Duodenal mucosa (tissue), 2 donors: ENCODE measurements at regions not wholly inside any gene's neighbourhood (a gene's known extent, or its start where the extent isn't known, plus 50 kb on each side); places are given as distances from the start of the nearest gene placed in this dataset.

Experiments used
- H3K27ac ChIP-seq: one replicate; pipeline ENCODE4 v1.7.0; 2013; ENCODE audit warnings: low read depth, low read length
- H3K27me3 ChIP-seq, 2 donors: one replicate each; pipeline ENCODE4 v1.7.0; 2013; ENCODE audit warnings: low read length in 2 of 2, control low read depth in 1 of 2; ENCODE audit not compliant: insufficient read depth in 2 of 2, control insufficient read depth in 1 of 2
- H3K36me3 ChIP-seq, 2 donors: one replicate each; pipeline ENCODE4 v1.7.0; 2013; ENCODE audit warnings: low read length in 2 of 2, control low read depth in 1 of 2; ENCODE audit not compliant: insufficient read depth in 2 of 2, control insufficient read depth in 1 of 2
- H3K4me1 ChIP-seq, 2 donors: one replicate each; pipeline ENCODE4 v1.7.0; 2013; ENCODE audit warnings: low read length in 2 of 2, control low read depth in 1 of 2; ENCODE audit not compliant: insufficient read depth in 2 of 2, control insufficient read depth in 1 of 2
- H3K4me3 ChIP-seq, 2 donors: one replicate each; pipeline ENCODE4 v1.7.0; 2013; ENCODE audit warnings: low read length in 2 of 2, low read depth in 1 of 2
- H3K9ac ChIP-seq, 2 donors: one replicate each; pipeline ENCODE4 v1.7.0; 2013; ENCODE audit warnings: low read length in 2 of 2, low read depth in 1 of 2
- H3K9me3 ChIP-seq, 2 donors: one replicate each; pipeline ENCODE4 v1.7.0; 2013; ENCODE audit warnings: low read length in 2 of 2, control low read depth in 1 of 2; ENCODE audit not compliant: control insufficient read depth in 1 of 2

- H3K4me3 ChIP-seq, result no peak overlapping the region
- no peak overlapping the region for H3K27ac ChIP-seq
- no peak overlapping the region for H3K9ac ChIP-seq
- H3K27me3 ChIP-seq, result no peaks in the 10 kb centered on the region
- no peaks in the 10 kb centered on the region for H3K9me3 ChIP-seq
- no peaks in the 10 kb centered on the region for H3K36me3 ChIP-seq
- no peaks in the 10 kb centered on the region for H3K4me1 ChIP-seq
Observed at GRCh38 chr16:65308506-65308905, 186.6 kb upstream of the CDH11 start.

- H3K9me3 ChIP-seq, result no peaks in the 10 kb centered on the region
- no peaks in the 10 kb centered on the region for H3K27me3 ChIP-seq
- no peaks in the 10 kb centered on the region for H3K4me1 ChIP-seq
- H3K27ac ChIP-seq, result no peak overlapping the region
- H3K4me3 ChIP-seq, result no peak overlapping the region
- no peaks in the 10 kb centered on the region for H3K36me3 ChIP-seq
- no peak overlapping the region for H3K9ac ChIP-seq
Observed at GRCh38 chr16:65307286-65307685, 185.4 kb upstream of the CDH11 start.

- no peak overlapping the region for H3K4me3 ChIP-seq
- no peaks in the 10 kb centered on the region for H3K9me3 ChIP-seq
- no peaks in the 10 kb centered on the region for H3K36me3 ChIP-seq
- no peaks in the 10 kb centered on the region for H3K27me3 ChIP-seq
- no peak overlapping the region for H3K27ac ChIP-seq
- H3K4me1 ChIP-seq, result no peaks in the 10 kb centered on the region
- no peak overlapping the region for H3K9ac ChIP-seq
Observed at GRCh38 chr16:65306722-65307121, 184.9 kb upstream of the CDH11 start.

- Histone ChIP-seq H3K36me3 (no peaks in the 10 kb centered on the region), H3K9me3 (no peaks in the 10 kb centered on the region), H3K9ac (no peak overlapping the region), H3K4me1 (no peaks in the 10 kb centered on the region), H3K27ac (no peak overlapping the region), H3K4me3 (no peak overlapping the region), H3K27me3 (no peaks in the 10 kb centered on the region)
Observed at GRCh38 chr16:65306300-65306699, 184.4 kb upstream of the CDH11 start.

GRCh38 chr16:65305266-65305959, 183.6 kb upstream of the CDH11 start:
- Histone ChIP-seq H3K27me3 (no peaks in the 10 kb centered on the region), H3K9me3 (no peaks in the 10 kb centered on the region), H3K9ac (no peak overlapping the region), H3K27ac (no peak overlapping the region), H3K4me3 (no peak overlapping the region), H3K4me1 (no peaks in the 10 kb centered on the region), H3K36me3 (no peaks in the 10 kb centered on the region)

- Histone ChIP-seq H3K27me3 (no peaks in the 10 kb centered on the region), H3K36me3 (no peaks in the 10 kb centered on the region), H3K9me3 (peaks cover 0 to 2% of the 10 kb centered on the region in 2 donors), H3K4me3 (no peak overlapping the region), H3K27ac (no peak overlapping the region), H3K4me1 (no peaks in the 10 kb centered on the region), H3K9ac (no peak overlapping the region)
Observed at GRCh38 chr16:65301029-65301428, 179.2 kb upstream of the CDH11 start.

- no peaks in the 10 kb centered on the region for H3K36me3 ChIP-seq
- no peak overlapping the region for H3K27ac ChIP-seq
- H3K9me3 ChIP-seq, result peaks cover 0 to 2% of the 10 kb centered on the region in 2 donors
- no peak overlapping the region for H3K4me3 ChIP-seq
- no peaks in the 10 kb centered on the region for H3K4me1 ChIP-seq
- no peaks in the 10 kb centered on the region for H3K27me3 ChIP-seq
- no peak overlapping the region for H3K9ac ChIP-seq
Observed at GRCh38 chr16:65297453-65297852, 175.6 kb upstream of the CDH11 start.

GRCh38 chr16:65295527-65295926, 173.7 kb upstream of the CDH11 start:
- Histone ChIP-seq H3K36me3 (no peaks in the 10 kb centered on the region), H3K4me3 (no peak overlapping the region), H3K9ac (no peak overlapping the region), H3K9me3 (peaks cover 0 to 2% of the 10 kb centered on the region in 2 donors), H3K27me3 (no peaks in the 10 kb centered on the region), H3K27ac (no peak overlapping the region), H3K4me1 (no peaks in the 10 kb centered on the region)

- no peaks in the 10 kb centered on the region for H3K27me3 ChIP-seq
- no peak overlapping the region for H3K9ac ChIP-seq
- no peaks in the 10 kb centered on the region for H3K4me1 ChIP-seq
Observed at GRCh38 chr16:65294708-65295107, 172.8 kb upstream of the CDH11 start.

GRCh38 chr16:65294165-65294564, 172.3 kb upstream of the CDH11 start:
- Histone ChIP-seq H3K27ac (no peak overlapping the region), H3K27me3 (no peaks in the 10 kb centered on the region), H3K4me1 (no peaks in the 10 kb centered on the region), H3K9me3 (peaks cover 0 to 2% of the 10 kb centered on the region in 2 donors), H3K36me3 (no peaks in the 10 kb centered on the region), H3K9ac (no peak overlapping the region), H3K4me3 (no peak overlapping the region)

More at GRCh38 chr16:65294708-65295107, 172.8 kb upstream of the CDH11 start:
- Histone ChIP-seq H3K9me3 (peaks cover 0 to 2% of the 10 kb centered on the region in 2 donors), H3K36me3 (no peaks in the 10 kb centered on the region), H3K27ac (no peak overlapping the region), H3K4me3 (no peak overlapping the region)
